ENCODE measurements at regions not wholly inside any gene's neighbourhood (a gene's known extent, or its start where the extent isn't known, plus 50 kb on each side); places are given as distances from the start of the nearest gene placed in this dataset.

DNA sequence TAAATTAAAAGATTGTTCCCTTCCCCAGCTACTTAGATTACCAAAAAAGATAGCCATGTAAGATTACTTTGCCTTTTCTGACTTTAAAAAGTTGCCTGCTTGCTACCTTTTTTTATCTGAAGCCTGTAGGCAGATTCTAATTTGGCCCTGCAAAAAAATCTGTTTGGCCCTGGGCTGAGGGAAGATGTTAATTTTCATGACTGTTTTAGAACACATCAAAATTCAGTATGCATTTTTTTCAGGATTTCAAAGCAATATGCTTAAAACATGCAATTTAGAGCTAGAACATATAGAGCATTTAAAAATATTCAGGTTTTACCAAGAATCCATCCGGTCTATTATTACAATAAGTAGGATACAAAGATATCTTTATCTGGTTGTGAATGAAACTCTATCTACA lies 563.6 kb downstream of the NR2F1-AS1 start:
- H3K36me3 ChIP-seq (ENCODE audit: insufficient read depth, low read length), result no peaks in the 10 kb centered on the region
- no peaks in the 10 kb centered on the region for H3K27me3 ChIP-seq (ENCODE audit: insufficient read depth, low read length)
- H3K27ac ChIP-seq (ENCODE audit: low read depth, low read length, poor library complexity, severe bottlenecking), result no peak overlapping the region
- no peak overlapping the region for H3K4me3 ChIP-seq (ENCODE audit: low read depth, low read length, poor library complexity, severe bottlenecking)
- no peak overlapping the region for H3K9ac ChIP-seq (ENCODE audit: low read length)
- H3K4me2 ChIP-seq (ENCODE audit: low read length), result no peak overlapping the region
- H3F3A ChIP-seq (ENCODE audit: insufficient read depth, low read length), result no peaks in the 10 kb centered on the region
- no peaks in the 10 kb centered on the region for H3K79me2 ChIP-seq (ENCODE audit: insufficient read depth, low read length)
- no peaks in the 10 kb centered on the region for H3K9me2 ChIP-seq (ENCODE audit: low read depth, low read length)
- no peaks in the 10 kb centered on the region for H3K9me3 ChIP-seq (ENCODE audit: low read length)
- TF ChIP-seq EZH2 (IDR thresholded peaks at IDR 0.05; ENCODE audit: borderline replicate concordance, low read length), result no peak
- TF ChIP-seq CTCF (IDR thresholded peaks at IDR 0.05; ENCODE audit: low read length), result no peak
- H3K4me1 ChIP-seq (ENCODE audit: insufficient read depth, low read length, severe bottlenecking), result no peaks in the 10 kb centered on the region
- H2AFZ ChIP-seq (ENCODE audit: low read length), result no peak overlapping the region
- no peaks in the 10 kb centered on the region for H4K20me1 ChIP-seq (ENCODE audit: insufficient read depth, low read length)

- Histone ChIP-seq H3K4me1 (ENCODE audit: insufficient read depth, low read length, severe bottlenecking) (no peaks in the 10 kb centered on the region), H3K27me3 (ENCODE audit: insufficient read depth, low read length) (no peaks in the 10 kb centered on the region), H3F3A (ENCODE audit: insufficient read depth, low read length) (no peaks in the 10 kb centered on the region), H3K36me3 (ENCODE audit: insufficient read depth, low read length) (no peaks in the 10 kb centered on the region), H2AFZ (ENCODE audit: low read length) (no peak overlapping the region), H3K9ac (ENCODE audit: low read length) (no peak overlapping the region), H3K9me2 (ENCODE audit: low read depth, low read length) (no peaks in the 10 kb centered on the region), H3K9me3 (ENCODE audit: low read length) (no peaks in the 10 kb centered on the region), H3K27ac (ENCODE audit: low read depth, low read length, poor library complexity, severe bottlenecking) (no peak overlapping the region), H3K4me2 (ENCODE audit: low read length) (no peak overlapping the region), H3K4me3 (ENCODE audit: low read depth, low read length, poor library complexity, severe bottlenecking) (no peak overlapping the region), H4K20me1 (ENCODE audit: insufficient read depth, low read length) (no peaks in the 10 kb centered on the region), H3K79me2 (ENCODE audit: insufficient read depth, low read length) (no peaks in the 10 kb centered on the region)
- TF ChIP-seq CTCF (IDR thresholded peaks at IDR 0.05; ENCODE audit: low read length), result no peak
- no peak for TF ChIP-seq EZH2 (IDR thresholded peaks at IDR 0.05; ENCODE audit: borderline replicate concordance, low read length)
Observed at GRCh38 chr5:93010616-93011015, 570.4 kb downstream of the NR2F1-AS1 start.

GRCh38 chr5:93010037-93010436 lies 571.0 kb downstream of the NR2F1-AS1 start:
- Histone ChIP-seq H3K9me2 (ENCODE audit: low read depth, low read length) (no peaks in the 10 kb centered on the region), H3K9ac (ENCODE audit: low read length) (no peak overlapping the region), H3K9me3 (ENCODE audit: low read length) (no peaks in the 10 kb centered on the region), H3K4me1 (ENCODE audit: insufficient read depth, low read length, severe bottlenecking) (no peaks in the 10 kb centered on the region), H3K4me3 (ENCODE audit: low read depth, low read length, poor library complexity, severe bottlenecking) (no peak overlapping the region), H3K4me2 (ENCODE audit: low read length) (no peak overlapping the region), H3K27me3 (ENCODE audit: insufficient read depth, low read length) (no peaks in the 10 kb centered on the region), H3K27ac (ENCODE audit: low read depth, low read length, poor library complexity, severe bottlenecking) (no peak overlapping the region), H4K20me1 (ENCODE audit: insufficient read depth, low read length) (no peaks in the 10 kb centered on the region), H3K36me3 (ENCODE audit: insufficient read depth, low read length) (no peaks in the 10 kb centered on the region), H2AFZ (ENCODE audit: low read length) (no peak overlapping the region), H3K79me2 (ENCODE audit: insufficient read depth, low read length) (no peaks in the 10 kb centered on the region), H3F3A (ENCODE audit: insufficient read depth, low read length) (no peaks in the 10 kb centered on the region)
- no peak for TF ChIP-seq CTCF (IDR thresholded peaks at IDR 0.05; ENCODE audit: low read length)
- TF ChIP-seq EZH2 (IDR thresholded peaks at IDR 0.05; ENCODE audit: borderline replicate concordance, low read length), result no peak

Measured in OCI-LY1 (cell line).